ENCODE measurements at regions not wholly inside any gene's neighbourhood (a gene's known extent, or its start where the extent isn't known, plus 50 kb on each side); places are given as distances from the start of the nearest gene placed in this dataset.

DNA sequence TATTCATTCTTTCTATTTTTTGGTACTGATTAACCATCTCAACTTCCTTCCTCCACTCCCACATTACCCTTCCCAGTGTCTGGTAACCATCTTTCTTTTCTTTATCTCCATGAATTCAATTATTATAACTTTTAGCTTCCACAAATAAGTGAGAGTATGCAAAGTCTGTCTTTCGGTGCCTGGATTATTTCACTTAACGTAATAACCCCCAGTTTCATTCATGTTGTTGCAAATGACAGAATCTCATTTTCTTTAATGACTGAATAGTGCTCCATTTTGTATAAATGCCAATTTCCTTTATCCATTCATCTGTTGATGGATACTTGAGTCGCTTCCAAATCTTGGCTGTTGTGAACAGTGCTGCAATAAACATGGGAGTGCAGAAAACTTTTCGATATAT lies 940.4 kb downstream of the GLUD2 start:
- no peaks in the 10 kb centered on the region for H3K36me3 ChIP-seq
- no peak overlapping the region for H3K4me3 ChIP-seq
- no peaks in the 10 kb centered on the region for H3K9me3 ChIP-seq (replicated peaks)
- H3K27me3 ChIP-seq (ENCODE audit: low read depth): no peaks in the 10 kb centered on the region
- TF ChIP-seq, protein P1, sequence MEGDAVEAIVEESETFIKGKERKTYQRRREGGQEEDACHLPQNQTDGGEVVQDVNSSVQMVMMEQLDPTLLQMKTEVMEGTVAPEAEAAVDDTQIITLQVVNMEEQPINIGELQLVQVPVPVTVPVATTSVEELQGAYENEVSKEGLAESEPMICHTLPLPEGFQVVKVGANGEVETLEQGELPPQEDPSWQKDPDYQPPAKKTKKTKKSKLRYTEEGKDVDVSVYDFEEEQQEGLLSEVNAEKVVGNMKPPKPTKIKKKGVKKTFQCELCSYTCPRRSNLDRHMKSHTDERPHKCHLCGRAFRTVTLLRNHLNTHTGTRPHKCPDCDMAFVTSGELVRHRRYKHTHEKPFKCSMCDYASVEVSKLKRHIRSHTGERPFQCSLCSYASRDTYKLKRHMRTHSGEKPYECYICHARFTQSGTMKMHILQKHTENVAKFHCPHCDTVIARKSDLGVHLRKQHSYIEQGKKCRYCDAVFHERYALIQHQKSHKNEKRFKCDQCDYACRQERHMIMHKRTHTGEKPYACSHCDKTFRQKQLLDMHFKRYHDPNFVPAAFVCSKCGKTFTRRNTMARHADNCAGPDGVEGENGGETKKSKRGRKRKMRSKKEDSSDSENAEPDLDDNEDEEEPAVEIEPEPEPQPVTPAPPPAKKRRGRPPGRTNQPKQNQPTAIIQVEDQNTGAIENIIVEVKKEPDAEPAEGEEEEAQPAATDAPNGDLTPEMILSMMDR (IDR thresholded peaks at IDR 0.05; ENCODE audit: borderline replicate concordance): no peak
- H3K27ac ChIP-seq (replicated peaks): no peak overlapping the region
- no peaks in the 10 kb centered on the region for H3K4me1 ChIP-seq
- intact Hi-C loops (cut with micrococcal nuclease): no loop called here
- no peak for DNase-seq

DNA sequence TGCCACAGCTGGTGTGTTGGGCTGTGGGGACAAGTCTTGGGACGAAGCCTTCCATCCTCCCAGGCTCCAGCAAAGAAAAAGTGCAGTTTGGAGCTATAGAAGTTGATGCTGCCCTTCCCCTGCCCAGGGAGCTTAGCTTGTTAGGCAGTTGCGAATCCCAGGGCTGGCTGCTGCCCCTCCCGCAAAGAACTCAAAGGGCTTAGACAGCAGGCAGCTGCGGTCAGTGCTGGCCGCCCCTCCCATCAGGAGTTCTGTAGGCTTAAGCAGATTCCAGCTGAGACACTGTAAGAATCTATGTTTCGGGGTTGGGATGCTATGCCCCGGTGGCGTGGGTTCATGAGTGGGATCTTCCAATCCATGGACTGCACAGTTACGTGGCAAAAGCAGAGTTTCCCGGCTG lies 956.7 kb downstream of the GLUD2 start:
- Histone ChIP-seq H3K4me3 (no peak overlapping the region), H3K27me3 (ENCODE audit: low read depth) (no peaks in the 10 kb centered on the region), H3K27ac (replicated peaks) (no peak overlapping the region), H3K4me1 (no peaks in the 10 kb centered on the region), H3K36me3 (no peaks in the 10 kb centered on the region), H3K9me3 (replicated peaks) (no peaks in the 10 kb centered on the region)
- intact Hi-C loops (cut with micrococcal nuclease): no loop called here
- TF ChIP-seq, protein P1 (IDR thresholded peaks at IDR 0.05; ENCODE audit: borderline replicate concordance): no peak
- DNase-seq: no peak

DNA sequence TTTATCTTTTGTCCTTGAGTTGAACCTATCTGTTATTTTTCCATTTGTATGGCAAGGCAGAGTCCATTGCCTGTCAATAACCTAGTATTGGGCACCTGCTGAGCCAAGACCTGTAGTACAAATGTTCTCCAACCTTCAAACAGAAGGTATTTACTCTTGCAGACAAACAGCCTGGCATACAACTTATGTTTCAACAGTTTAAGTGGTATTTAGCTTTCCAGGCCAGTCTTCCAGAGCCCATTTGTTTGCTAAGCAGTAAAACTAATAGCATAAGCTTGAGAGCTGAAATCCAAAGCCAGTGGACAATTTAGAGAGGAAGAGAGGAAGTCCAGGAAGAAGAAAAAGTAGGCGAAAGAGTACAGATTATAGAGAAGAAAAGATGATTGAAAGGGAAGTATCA lies 979.3 kb downstream of the GLUD2 start:
- Histone ChIP-seq H3K27ac (replicated peaks) (no peak overlapping the region), H3K4me1 (no peaks in the 10 kb centered on the region), H3K9me3 (replicated peaks) (no peaks in the 10 kb centered on the region), H3K36me3 (no peaks in the 10 kb centered on the region), H3K4me3 (no peak overlapping the region), H3K27me3 (ENCODE audit: low read depth) (no peaks in the 10 kb centered on the region)
- no peak for DNase-seq
- intact Hi-C loops (cut with micrococcal nuclease): no loop called here
- TF ChIP-seq, protein P1 (IDR thresholded peaks at IDR 0.05; ENCODE audit: borderline replicate concordance): no peak

DNA sequence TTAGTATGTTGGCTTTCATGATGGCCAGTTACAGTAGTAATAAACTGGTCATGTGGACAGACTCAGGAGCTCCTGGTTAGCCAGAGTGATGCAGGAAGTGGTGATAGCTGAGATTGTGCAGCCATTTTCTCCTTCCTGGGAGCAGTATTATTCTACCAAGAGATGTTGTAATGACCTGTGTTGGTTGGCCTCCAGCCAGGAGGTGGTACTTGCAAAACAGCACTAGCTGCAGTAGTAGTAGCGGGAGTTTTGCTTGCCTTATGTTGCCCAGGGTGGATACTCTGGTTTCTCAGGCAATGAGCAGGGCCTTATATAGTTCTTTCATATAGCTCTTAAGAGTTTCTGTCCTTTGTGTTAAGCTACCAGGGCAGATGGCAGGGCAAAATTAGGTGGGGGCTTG lies 998.8 kb downstream of the GLUD2 start:
- TF ChIP-seq, protein P1 (IDR thresholded peaks at IDR 0.05; ENCODE audit: borderline replicate concordance): no peak
- Histone ChIP-seq H3K9me3 (replicated peaks) (no peaks in the 10 kb centered on the region), H3K36me3 (no peaks in the 10 kb centered on the region), H3K4me3 (no peak overlapping the region), H3K27ac (replicated peaks) (no peak overlapping the region), H3K27me3 (ENCODE audit: low read depth) (no peaks in the 10 kb centered on the region), H3K4me1 (no peaks in the 10 kb centered on the region)
- no peak for DNase-seq
- intact Hi-C loops (cut with micrococcal nuclease): no loop called here

DNA sequence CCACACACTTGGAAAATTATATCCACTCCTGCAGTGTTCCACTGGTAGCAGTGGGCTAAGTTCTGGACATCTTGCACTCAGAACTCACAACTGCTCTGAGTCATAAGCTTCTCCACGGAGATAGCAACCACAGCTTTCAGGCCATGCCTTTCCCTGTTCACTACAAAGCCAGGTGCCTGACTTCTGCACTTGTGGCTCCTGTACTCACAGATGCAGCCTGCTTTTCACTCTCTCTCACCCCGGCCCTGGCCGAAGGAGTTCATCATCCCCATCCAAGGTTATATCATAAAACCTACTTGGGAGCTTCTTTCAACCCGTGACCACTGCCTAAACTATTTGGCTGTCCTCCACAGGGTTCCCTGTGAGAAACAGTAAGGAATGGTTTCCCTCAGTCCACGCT lies 999.4 kb downstream of the GLUD2 start:
- no peaks in the 10 kb centered on the region for H3K36me3 ChIP-seq
- H3K27me3 ChIP-seq (ENCODE audit: low read depth): no peaks in the 10 kb centered on the region
- no peak for DNase-seq
- intact Hi-C loops (cut with micrococcal nuclease): no loop called here
- no peak overlapping the region for H3K4me3 ChIP-seq
- no peaks in the 10 kb centered on the region for H3K9me3 ChIP-seq (replicated peaks)
- TF ChIP-seq, protein P1 (IDR thresholded peaks at IDR 0.05; ENCODE audit: borderline replicate concordance): no peak
- H3K27ac ChIP-seq (replicated peaks): no peak overlapping the region
- H3K4me1 ChIP-seq: no peaks in the 10 kb centered on the region

DNA sequence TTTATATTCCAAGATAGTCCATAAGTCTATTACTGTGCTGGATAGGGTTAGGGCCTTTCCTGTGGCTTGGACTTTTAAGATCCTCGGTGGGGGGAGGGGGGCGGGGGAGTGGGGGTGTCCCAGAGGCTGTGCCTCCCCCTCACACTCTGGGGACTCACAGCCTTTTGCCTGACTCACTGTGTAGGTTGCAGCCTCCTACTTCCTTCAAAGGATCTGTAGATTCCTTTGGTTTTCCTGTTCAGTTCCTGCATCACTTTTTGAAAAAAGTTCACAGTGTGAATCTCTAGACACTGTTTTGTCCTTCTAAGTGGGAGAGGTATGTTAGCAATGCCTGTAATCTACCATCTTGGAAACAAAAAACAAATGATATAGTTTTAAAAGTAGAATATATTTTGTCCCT lies 999.9 kb downstream of the GLUD2 start:
- intact Hi-C loops (cut with micrococcal nuclease): no loop called here
- DNase-seq: no peak
- TF ChIP-seq, protein P1 (IDR thresholded peaks at IDR 0.05; ENCODE audit: borderline replicate concordance): no peak

More for the DNA sequence above, 999.9 kb downstream of the GLUD2 start:
- no peaks in the 10 kb centered on the region for H3K27me3 ChIP-seq (ENCODE audit: low read depth)
- H3K9me3 ChIP-seq (replicated peaks): no peaks in the 10 kb centered on the region
- no peaks in the 10 kb centered on the region for H3K36me3 ChIP-seq
- no peak overlapping the region for H3K4me3 ChIP-seq
- no peaks in the 10 kb centered on the region for H3K4me1 ChIP-seq
- no peak overlapping the region for H3K27ac ChIP-seq (replicated peaks)

Data from left ventricle myocardium inferior (tissue), 1 donor.